NCI-H1930 (cell line): ENCODE measurements at regions not wholly inside any gene's neighbourhood (a gene's known extent, or its start where the extent isn't known, plus 50 kb on each side); places are given as distances from the start of the nearest gene placed in this dataset.

Experiments used
- DNase-seq, 2 experiments: peaks; one replicate each; lab custom pipeline; 2025; lab: John Stamatoyannopoulos, UW

DNA sequence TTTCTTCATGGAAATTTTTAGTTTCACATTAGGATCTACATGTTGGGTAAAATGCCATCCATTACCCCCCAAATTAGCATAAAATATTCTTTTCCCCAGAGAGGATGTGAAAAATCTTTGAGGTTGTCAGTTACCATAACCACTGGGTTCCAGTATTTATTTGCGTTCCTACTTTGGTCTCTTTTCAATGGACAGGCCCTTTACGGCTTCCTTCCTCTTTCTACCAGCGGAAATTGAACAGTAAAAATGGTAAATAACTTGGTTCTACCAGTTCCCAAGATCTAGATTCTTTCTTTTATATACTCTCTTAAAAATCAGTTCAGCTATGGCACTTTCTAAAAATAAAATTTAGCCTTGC lies 169.2 kb upstream of the APCDD1 start:
- DNase-seq = no peak

DNA sequence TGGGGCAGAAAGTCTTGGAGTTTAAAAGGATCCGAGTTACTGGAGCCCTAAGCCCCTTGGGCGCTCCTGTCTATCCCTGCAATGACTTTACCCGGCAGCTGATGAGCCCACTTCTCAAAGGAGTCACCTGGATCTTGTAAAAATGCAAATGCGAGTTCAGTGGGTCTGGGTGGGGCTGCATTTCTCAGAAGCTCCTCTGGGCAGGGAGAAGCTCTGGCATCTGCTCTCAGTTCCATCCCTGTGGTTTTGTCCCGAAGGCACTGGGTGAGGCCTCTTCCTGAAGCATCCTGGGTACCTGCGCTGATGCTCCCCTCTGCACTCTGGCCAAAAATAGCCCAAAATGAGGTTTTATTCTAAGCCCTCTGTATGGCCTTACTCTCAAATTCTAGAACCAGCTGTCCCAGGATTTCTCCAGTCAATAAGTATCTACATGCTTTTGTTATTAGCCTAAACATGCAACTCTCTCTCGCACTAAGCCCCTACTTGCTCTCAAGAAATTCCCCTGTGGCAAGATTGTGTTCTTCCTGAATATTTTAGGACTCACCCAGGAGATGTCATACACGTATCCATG lies 167.8 kb upstream of the APCDD1 start:
- DNase-seq = no peak

DNA sequence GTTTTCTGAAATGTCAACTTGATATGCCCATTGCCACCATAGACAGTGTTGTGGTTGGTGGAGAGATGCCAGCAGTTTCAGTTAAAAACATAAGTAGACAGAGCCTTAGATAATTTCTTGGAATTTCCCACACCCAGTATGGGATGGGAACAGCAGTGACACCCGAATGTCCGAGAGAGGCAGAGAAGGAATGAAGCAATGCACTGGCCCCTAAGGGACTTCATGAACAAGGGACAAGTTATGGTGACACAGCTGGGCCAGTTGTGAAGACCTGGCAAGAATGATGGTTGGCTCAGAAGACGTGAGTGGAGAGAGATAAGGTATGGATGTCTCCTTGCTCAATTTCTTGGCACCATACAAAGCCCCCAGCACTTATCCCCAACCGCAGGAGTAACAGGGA lies 165.2 kb upstream of the APCDD1 start:
- no peak for DNase-seq

DNA sequence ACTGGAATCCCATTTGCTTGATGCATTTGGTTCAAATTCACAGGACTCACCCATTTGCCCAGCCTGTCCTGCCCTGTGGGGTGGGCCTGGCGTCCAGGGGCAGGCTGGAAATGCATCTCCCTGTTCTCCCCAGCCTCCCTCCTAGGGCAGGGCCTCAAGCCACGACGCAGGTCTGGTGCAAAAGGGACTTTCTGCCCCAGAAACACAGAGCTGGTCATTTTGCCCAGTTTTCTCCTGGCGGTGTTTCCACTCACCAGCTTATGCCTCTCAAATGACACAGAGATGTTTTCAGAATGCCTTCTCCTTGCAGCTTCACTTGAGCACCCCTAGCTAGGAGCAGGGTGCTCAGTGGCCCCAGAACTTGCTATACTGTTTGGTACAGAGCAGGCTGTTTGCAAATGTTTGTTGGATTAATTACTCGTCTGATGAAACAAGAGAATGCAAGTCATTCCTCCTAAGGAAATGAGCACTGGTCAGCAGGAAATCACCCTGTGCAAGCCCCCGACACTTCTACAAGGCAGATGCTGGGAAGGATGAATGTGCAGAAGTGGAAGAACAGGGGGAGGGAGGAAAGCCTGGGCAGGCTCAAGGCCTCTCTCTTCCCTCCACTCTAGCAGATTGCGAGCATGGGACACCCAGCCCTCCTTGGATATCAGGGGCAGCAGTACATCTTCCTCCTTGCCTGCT lies 164.3 kb upstream of the APCDD1 start:
- no peak for DNase-seq

DNA sequence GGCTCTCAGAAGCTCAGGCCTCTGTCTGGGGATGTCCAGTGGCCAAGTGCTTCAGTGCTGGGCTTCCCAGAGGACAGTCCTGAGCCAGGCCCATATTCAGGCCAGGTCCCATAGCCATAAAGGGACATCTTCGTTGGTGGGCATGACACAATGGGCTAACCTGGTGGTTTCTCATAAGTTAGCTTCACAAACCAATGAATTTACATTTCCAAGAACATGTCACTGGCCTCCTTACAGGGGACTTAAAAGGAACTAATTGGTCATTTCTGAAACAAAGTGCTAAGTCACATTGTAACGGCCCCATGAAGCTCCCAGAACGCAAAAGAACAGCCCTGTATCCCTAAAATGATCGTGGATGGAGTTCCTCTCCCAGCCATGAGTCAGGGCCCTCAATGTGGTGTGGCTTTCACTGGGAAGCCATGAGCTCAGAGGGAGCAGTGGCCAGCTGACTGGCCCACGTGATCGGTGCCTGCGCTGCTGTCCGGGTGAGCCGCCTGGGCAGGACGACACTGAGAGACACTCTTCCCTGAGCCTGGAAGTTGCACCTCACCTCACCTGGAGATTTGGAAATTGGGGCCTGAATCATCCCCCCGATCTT lies 163.7 kb upstream of the APCDD1 start:
- no peak for DNase-seq

DNA sequence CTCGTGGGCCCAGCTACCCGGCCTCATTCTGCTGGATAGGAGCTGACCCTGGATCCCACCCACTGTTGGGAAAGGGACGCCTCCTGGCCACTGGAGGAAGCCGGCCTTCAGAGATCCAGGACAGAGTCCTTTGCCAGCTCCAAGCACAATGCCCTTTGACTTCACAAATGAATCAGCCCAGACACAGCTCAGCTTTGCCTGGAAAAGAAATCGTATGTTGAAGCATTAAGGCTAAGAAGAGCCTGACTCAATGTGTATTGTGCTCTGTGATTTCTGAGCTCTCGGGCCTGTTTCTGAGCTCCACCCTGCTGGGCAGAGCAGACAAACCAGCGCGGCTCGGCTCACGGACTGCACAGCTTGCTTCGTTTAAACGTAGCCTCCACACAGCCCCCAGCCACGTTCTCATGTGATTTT lies 162.9 kb upstream of the APCDD1 start:
- no peak for DNase-seq

DNA sequence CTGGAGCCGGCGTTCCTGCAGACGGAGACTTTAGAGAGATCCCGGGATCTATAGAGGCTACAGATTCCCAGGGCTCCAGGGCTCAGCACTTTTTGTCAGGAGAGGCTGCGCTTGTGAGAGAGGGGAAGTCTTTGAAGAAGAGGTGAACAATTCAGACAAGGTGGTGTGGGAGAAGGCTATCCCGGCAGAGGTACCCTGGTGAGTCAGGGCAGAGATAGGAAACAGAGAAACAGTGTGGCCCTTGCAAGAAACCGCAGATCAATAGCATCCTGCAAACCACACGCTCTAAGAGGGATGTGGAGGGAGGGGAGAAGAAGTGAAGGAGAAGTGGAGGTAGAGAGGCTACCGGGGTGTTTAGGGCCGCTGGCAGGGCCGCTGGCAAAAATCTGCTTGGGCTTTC lies 160.5 kb upstream of the APCDD1 start:
- no peak for DNase-seq

DNA sequence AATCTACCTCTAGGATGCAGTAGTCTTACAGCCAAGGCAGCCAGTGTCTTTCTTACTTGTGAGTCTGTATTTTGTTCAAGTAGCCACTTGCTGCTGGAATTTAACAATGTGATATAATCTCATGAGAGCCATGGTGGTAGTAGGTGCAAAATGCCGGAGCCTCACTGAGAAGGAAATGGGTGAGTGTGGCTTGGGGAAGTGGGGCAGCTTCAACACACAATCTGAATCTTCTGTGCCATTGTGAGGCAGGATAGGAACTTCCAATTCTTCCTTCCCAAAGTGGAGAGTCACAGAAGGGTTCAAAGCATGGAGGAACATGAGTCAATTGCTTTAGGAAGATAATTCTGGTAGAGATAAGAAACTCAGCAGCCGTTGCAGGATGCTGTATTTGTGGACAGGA lies 158.7 kb upstream of the APCDD1 start:
- DNase-seq = no peak

DNA sequence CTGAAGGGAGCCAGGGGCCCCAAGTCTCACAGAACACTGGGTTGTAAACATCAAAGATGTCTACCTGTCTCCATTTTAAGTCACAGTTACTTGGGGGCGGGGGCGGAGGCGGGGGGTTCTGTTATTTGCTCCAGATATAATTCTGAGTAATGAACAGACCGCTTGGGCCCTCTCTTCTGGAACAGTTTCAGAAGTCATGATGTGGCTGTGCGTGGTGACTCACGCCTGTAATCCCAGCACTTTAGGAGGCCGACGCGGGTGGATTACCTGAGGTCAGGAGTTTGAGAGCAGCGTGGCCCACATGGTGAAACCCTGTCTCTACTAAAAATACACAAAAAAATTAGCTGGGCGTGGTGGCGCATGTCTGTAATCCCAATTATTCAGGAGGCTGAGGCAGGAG lies 157.9 kb upstream of the APCDD1 start:
- DNase-seq = no peak

DNA sequence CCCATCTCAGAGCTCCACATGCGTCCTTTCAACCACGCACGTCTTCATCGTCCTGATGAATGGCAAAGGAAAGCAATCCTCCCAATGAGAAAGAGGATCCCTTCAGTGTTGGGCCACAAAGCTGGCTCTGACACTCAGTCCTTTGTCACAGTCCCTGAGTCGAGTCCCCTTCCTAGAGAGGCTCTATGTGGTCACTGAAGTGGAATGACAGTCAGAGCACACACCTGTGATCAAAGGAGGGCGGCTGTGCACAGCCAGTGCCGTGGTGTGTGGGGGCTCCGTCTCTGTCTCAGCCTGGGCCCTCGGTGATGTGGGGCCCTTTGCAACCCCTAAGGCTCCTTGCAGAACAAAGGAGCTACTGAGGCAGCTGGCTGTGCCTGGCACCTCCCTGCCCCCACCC lies 157.3 kb upstream of the APCDD1 start:
- no peak for DNase-seq

DNA sequence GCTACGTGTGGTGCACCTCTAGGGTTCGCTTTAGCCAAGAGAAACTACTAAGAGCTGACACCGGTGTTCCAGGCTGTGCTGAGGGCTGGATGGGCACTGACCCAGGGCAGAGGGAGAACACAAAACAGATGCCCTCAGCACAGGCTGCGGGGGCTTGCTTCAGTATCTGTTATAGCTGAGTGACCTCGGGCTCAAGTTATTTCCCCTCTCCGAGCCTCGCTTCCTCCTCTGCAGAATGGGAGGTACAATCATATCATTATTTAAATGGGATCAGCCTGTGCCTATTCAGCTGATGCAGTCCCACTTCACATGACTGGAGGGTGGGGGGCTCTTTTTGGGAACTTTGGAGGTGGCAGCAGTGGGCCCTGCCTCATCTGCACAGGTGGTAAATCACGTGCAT lies 156.1 kb upstream of the APCDD1 start:
- no peak for DNase-seq

DNA sequence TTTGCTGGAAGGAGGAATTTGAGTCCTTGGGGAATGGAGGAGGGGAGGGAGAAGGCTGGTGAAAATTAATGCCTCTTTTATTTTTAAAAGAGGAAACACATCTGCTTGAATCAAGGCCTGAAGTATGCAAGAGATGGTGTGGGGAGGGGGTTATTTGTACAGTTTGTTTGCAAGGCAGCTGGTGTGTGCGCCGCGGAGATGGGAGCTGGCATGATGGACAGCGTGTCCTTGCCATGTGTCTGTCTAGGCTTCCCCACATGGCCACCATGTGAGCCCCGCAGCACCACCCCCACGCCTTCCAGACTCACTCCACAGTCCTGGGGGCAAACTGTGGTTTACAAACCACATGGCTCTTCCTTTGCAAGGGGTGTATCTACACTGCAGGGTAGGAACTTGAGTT lies 154.8 kb upstream of the APCDD1 start:
- DNase-seq = no peak

DNA sequence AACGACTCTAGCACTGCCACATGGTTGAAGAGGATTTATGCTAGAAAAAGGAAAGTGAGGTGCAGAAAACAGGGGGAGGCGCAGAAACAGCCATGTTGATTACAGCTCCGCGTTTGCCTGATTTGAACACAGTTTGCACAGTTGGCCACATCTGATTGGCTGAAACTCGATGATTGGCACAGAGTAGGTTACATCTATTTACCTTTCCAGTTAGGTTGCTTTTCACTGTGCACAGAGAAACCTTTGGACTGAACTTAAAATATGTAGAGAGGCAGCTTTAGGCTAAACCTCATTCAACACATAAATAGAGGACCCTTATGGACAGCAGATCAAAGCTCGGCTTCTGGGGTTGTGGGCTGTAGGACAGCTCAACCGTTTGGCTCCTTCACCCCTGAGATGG lies 153.7 kb upstream of the APCDD1 start:
- DNase-seq = no peak

DNA sequence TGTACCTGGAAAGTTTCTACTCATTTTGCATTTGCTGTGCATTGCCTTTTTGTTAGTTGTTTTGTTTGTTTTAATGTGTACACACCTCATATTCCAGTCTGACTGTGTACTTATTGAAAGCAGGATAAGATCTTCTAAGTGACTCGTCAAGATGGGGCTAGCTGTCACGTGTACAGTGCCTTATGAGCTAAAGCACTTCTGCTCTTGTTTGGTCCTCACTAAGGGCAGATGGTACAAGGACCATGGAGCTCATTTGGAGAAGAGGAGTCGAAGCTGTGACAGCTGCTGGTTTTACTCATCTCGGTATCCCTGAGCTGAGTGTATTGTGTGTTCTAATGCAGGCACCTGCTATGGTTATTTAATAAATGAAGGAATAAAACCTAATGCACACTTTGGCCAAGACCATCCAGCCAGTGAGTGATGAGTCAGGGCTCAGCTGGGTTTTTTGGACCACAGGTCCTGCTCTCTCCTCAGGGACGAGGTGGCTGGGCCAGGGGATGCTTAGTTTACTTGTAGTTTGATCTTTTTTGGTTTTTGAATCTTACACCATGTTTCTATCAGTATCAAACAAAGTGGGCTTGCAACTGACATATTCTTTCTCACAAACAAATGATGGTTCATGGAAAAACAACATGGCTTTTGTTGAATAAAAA lies 152.5 kb upstream of the APCDD1 start:
- no peak for DNase-seq

DNA sequence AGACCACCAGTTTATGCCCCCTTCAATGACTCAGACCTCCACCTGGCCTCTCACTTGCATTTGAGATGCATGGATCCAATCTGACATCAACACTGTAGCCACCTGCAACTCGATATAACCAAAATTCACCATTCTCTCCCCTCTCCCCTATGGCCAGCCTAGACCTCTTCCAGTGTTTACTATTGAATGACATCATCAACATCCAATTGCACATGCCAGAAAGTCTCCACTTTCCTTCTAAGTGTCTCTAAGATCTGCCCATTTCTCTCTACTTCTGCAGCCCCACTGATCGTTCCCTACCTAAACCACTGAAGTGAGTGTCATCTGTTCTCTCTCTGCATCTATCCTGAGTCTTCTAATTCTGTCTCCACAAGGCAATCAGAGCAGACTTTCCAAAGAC lies 151.3 kb upstream of the APCDD1 start:
- no peak for DNase-seq

DNA sequence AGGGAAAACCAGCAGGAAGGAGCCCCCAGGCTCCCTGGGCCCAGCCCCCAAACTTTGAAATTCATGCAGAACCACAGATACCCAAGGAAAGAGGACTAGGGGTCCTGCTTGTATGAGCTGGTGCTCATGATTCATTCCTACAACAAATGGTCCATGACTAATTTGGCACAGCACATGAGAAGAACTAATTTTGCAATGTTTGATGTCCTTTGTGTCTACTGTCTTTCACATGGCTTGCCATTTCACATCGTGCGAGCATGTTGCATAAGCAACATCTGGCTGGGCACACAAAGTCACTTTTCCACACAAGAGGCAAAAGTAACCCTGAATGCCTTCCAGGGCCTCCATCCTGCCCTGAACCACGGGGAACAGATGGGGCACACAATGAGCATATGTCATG lies 149.6 kb upstream of the APCDD1 start:
- no peak for DNase-seq

DNA sequence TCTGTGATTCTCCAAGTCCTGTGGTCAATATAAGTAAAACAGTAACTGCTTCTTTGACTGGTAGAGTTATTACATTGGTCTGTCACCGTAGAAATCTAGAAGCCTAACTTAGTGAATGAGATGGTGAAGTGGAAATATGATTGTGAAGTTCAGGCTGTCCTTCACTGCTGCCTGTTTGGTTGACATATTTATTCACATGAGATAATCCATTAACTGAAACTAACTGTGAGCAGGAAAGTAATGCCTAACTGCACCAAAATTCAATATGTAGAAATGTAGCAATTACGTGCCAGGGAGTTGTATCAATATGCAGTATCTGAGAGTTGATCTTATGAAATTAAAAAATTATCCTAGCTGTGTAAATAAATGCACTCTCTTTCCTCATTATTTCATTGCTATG lies 147.7 kb upstream of the APCDD1 start:
- no peak for DNase-seq

DNA sequence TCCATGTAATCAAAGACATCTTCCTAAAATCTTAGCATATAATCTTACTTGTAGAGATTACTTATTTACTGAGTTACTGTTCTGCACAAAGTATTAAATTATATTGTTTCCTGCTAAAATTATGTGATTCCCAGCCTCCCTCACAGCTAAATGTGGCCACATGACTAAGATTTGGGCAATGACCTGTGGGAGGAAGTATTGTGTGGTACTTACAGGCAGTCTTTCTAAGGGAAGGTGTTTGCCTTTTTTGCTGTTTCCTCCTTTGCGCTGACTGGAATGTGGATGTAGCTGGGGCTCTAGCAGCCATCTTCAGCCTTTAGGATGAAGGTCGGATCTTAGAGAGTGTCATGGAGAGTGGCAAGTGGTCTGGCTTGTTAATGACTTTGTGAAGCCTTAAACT lies 146.3 kb upstream of the APCDD1 start:
- DNase-seq = no peak

DNA sequence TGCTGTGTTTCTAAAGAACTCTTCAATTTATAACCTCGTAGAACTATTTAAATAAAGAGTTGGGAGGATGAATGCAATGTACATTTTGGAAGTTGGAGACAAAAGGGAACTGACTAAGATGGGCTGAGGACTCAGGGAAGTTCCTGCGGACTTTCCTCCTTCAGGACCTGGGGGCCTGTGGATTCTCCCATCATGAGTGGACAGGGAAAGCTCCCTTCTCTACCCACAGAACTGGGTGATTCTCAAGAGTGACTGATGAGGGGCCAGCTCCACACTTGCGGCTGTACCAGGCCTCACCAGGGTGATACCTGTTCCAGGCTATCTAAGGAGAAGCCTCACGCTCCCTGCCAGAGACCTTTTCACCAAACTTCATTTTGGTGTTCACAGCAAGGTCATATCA lies 143.8 kb upstream of the APCDD1 start:
- DNase-seq = no peak

DNA sequence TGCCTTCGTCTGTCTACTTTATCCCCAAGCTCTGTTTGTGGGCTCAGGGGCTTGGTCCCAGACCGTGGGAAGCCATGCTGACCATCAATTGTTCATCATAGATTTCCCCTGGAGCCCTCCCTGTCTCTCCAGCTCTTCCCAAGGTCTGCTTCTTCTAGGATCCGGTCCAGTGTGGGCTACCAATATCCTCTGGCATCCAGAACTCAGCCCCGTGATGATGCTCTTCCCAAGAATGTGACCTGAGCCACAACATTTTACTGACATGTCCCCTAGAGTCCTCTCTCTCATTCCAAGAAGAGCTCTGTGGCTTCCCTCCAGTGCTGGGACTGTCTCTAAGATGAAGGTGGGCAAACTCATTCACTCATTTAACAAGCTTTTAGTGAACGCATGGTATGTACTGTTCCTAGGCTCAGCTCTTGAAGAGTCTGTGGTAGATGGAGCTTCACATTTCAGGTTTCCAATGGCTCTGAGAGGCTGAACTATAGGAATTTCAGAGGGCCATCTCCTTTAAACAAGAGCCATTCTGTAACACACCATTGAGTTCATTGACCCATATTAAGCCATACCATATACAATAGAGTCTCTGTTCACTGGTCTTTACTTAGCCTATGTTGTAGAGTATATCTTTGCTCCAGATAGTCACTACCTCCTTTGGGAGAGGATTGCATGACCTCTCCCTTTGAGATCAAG lies 142.0 kb upstream of the APCDD1 start:
- no peak for DNase-seq

DNA sequence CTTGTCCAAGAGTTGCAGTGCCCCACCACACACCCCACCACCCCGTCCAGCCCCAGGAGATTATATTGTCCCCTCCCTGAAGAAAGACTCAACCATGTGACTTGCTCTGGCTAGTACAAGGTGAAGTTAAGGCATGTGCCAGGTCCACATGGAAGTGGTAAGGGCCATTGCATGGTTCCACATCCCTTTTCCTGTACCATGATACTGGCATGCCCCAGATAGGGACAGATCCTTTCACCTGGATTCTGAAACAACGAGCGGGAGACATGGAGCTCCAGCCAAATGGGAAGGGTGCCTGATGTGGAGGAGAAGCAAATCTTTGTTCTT lies 141.5 kb upstream of the APCDD1 start:
- DNase-seq = no peak

DNA sequence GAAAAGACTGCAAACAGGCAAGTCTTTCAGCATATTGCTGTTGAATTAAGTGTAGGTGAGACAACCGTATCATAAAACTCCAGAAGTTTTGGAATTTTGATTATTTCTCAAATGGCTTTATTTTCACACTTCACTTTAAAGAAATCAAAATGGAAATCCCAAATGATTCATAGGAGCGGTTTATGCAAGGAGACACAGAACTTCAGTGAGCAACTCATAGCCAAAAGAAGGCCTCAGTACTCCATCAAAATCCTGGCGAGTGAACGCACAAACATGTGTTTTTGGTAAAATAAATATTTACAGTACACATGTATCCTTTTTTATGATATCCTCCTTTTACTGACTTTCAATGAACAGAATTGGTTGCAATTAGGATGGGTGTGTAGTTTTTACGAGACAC lies 140.4 kb upstream of the APCDD1 start:
- no peak for DNase-seq

DNA sequence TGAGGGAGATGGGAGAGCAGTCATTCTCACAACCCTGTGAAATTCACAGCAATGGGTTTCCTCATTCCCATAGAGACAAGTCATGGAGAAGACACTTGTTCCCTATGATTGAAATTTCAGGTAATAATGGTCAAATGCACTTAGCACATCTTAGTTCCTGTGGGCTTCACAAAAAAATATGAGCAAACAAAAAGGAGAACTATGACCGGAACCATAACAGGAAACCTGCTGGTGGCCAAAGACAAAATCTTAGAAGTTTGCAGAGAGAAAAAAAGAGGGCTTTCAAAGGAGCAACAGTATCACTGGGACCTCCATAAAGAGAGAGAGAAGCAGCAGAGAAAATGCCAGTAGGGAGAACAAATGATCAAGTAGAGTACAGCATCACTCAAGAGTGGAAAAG lies 138.9 kb upstream of the APCDD1 start:
- no peak for DNase-seq
